ENCODE measurements at regions not wholly inside any gene's neighbourhood (a gene's known extent, or its start where the extent isn't known, plus 50 kb on each side); places are given as distances from the start of the nearest gene placed in this dataset.
"Not testable (repeated sequence)": the region's sequence is repeated elsewhere in the genome, so short reads cannot be mapped to it uniquely, and the experiment has no call there.

- Histone ChIP-seq H3K4me3 (ENCODE audit: low read depth, low read length) (no peak overlapping the region), H3K27me3 (ENCODE audit: control insufficient read depth, insufficient read depth, low read length) (no peaks in the 10 kb centered on the region), H3K36me3 (ENCODE audit: control insufficient read depth, insufficient read depth, low read length) (no peaks in the 10 kb centered on the region)
- POLR2A ChIA-PET, result no interaction called here
- no peak for TF ChIP-seq CTCF (IDR thresholded peaks at IDR 0.05; ENCODE audit: insufficient read depth, low read depth, low read length)
- CTCF ChIA-PET, result no interaction called here
- DNase-seq (ENCODE audit: low read depth), result no peak
These were observed 174.6 kb downstream of the FAM174A start for GRCh38 chr5:100709771-100710170.

- H3K36me3 ChIP-seq (ENCODE audit: control insufficient read depth, insufficient read depth, low read length); DNase-seq (ENCODE audit: low read depth); H3K27me3 ChIP-seq (ENCODE audit: control insufficient read depth, insufficient read depth, low read length); H3K4me3 ChIP-seq (ENCODE audit: low read depth, low read length); POLR2A ChIA-PET: not testable (repeated sequence)
- CTCF ChIA-PET, result interaction anchor here (0.7 kb wide), 1 partner anchor 46 kb away, joined by 3 read pairs; no protein-coding TSS in a partner anchor
These were observed 179.6 kb downstream of the FAM174A start for GRCh38 chr5:100714780-100715179.

GRCh38 chr5:100722657-100723056 lies 180.4 kb downstream of the ST8SIA4 start:
- CTCF ChIA-PET, result no interaction called here
- no peak overlapping the region for H3K4me3 ChIP-seq (ENCODE audit: low read depth, low read length)
- H3K36me3 ChIP-seq (ENCODE audit: control insufficient read depth, insufficient read depth, low read length), result no peaks in the 10 kb centered on the region
- DNase-seq (ENCODE audit: low read depth), result no peak
- no peaks in the 10 kb centered on the region for H3K27me3 ChIP-seq (ENCODE audit: control insufficient read depth, insufficient read depth, low read length)
- POLR2A ChIA-PET, result no interaction called here
- no peak for TF ChIP-seq CTCF (IDR thresholded peaks at IDR 0.05; ENCODE audit: insufficient read depth, low read depth, low read length)

- no peak for TF ChIP-seq CTCF (IDR thresholded peaks at IDR 0.05; ENCODE audit: insufficient read depth, low read depth, low read length)
- Histone ChIP-seq H3K4me3 (ENCODE audit: low read depth, low read length) (no peak overlapping the region), H3K27me3 (ENCODE audit: control insufficient read depth, insufficient read depth, low read length) (no peaks in the 10 kb centered on the region), H3K36me3 (ENCODE audit: control insufficient read depth, insufficient read depth, low read length) (no peaks in the 10 kb centered on the region)
- POLR2A ChIA-PET, result no interaction called here
- DNase-seq (ENCODE audit: low read depth), result no peak
- CTCF ChIA-PET, result no interaction called here
These were observed 179.9 kb downstream of the ST8SIA4 start for GRCh38 chr5:100723229-100723628.

- CTCF ChIA-PET, result no interaction called here
- H3K36me3 ChIP-seq (ENCODE audit: control insufficient read depth, insufficient read depth, low read length), result no peaks in the 10 kb centered on the region
- H3K4me3 ChIP-seq (ENCODE audit: low read depth, low read length), result no peak overlapping the region
- no peak for TF ChIP-seq CTCF (IDR thresholded peaks at IDR 0.05; ENCODE audit: insufficient read depth, low read depth, low read length)
- no peak for DNase-seq (ENCODE audit: low read depth)
- POLR2A ChIA-PET, result no interaction called here
- no peaks in the 10 kb centered on the region for H3K27me3 ChIP-seq (ENCODE audit: control insufficient read depth, insufficient read depth, low read length)
These were observed 177.0 kb downstream of the ST8SIA4 start for GRCh38 chr5:100726116-100726515.

- POLR2A ChIA-PET, result no interaction called here
- no peak for DNase-seq (ENCODE audit: low read depth)
- TF ChIP-seq CTCF (IDR thresholded peaks at IDR 0.05; ENCODE audit: insufficient read depth, low read depth, low read length), result no peak
- Histone ChIP-seq H3K4me3 (ENCODE audit: low read depth, low read length) (no peak overlapping the region), H3K36me3 (ENCODE audit: control insufficient read depth, insufficient read depth, low read length) (no peaks in the 10 kb centered on the region), H3K27me3 (ENCODE audit: control insufficient read depth, insufficient read depth, low read length) (no peaks in the 10 kb centered on the region)
- CTCF ChIA-PET, result no interaction called here
These were observed 171.3 kb downstream of the ST8SIA4 start for GRCh38 chr5:100731768-100732167.

Data from BJ (cell line).